ENCODE measurements at regions not wholly inside any gene's neighbourhood (a gene's known extent, or its start where the extent isn't known, plus 50 kb on each side); places are given as distances from the start of the nearest gene placed in this dataset.

GRCh38 chr12:90188857-90189256, 480.2 kb upstream of the ATP2B1 start:
- no peak for DNase-seq

GRCh38 chr12:90183201-90183600, 474.6 kb upstream of the ATP2B1 start:
- no peak for DNase-seq

GRCh38 chr12:90181216-90181615, 472.6 kb upstream of the ATP2B1 start:
- no peak for DNase-seq

- DNase-seq: no peak
These were observed 466.3 kb upstream of the ATP2B1 start for GRCh38 chr12:90174956-90175355.

- no peak for DNase-seq
These were observed 465.5 kb upstream of the ATP2B1 start for GRCh38 chr12:90174198-90174510.

- no peak for DNase-seq
These were observed 465.0 kb upstream of the ATP2B1 start for GRCh38 chr12:90173499-90174197.

- DNase-seq: no peak
These were observed 463.9 kb upstream of the ATP2B1 start for GRCh38 chr12:90172524-90172923.

GRCh38 chr12:90170740-90171139, 462.1 kb upstream of the ATP2B1 start:
- no peak for DNase-seq

- DNase-seq: no peak
These were observed 459.0 kb upstream of the ATP2B1 start for GRCh38 chr12:90167518-90168208.

- no peak for DNase-seq
These were observed 458.0 kb upstream of the ATP2B1 start for GRCh38 chr12:90166671-90167070.

GRCh38 chr12:90166012-90166411, 457.4 kb upstream of the ATP2B1 start:
- no peak for DNase-seq

- DNase-seq: no peak
These were observed 455.3 kb upstream of the ATP2B1 start for GRCh38 chr12:90163975-90164374.

GRCh38 chr12:90153827-90154226, 445.2 kb upstream of the ATP2B1 start:
- no peak for DNase-seq

GRCh38 chr12:90152897-90153624, 444.4 kb upstream of the ATP2B1 start:
- peak; percentile 45 for DNase-seq

GRCh38 chr12:90151491-90152015, 442.9 kb upstream of the ATP2B1 start:
- DNase-seq: no peak

GRCh38 chr12:90149453-90149852, 440.8 kb upstream of the ATP2B1 start:
- no peak for DNase-seq

- no peak for DNase-seq
These were observed 420.9 kb upstream of the ATP2B1 start for GRCh38 chr12:90129366-90130030.

GRCh38 chr12:90128526-90128925, 419.9 kb upstream of the ATP2B1 start:
- no peak for DNase-seq

- no peak for DNase-seq
These were observed 417.5 kb upstream of the ATP2B1 start for GRCh38 chr12:90126125-90126524.

- DNase-seq: no peak
These were observed 416.3 kb upstream of the ATP2B1 start for GRCh38 chr12:90124914-90125313.

GRCh38 chr12:90124289-90124688, 415.7 kb upstream of the ATP2B1 start:
- DNase-seq: no peak

- DNase-seq: no peak
These were observed 414.0 kb upstream of the ATP2B1 start for GRCh38 chr12:90122681-90123080.

GRCh38 chr12:90120627-90121026, 412.0 kb upstream of the ATP2B1 start:
- DNase-seq: no peak
